ENCODE measurements at regions not wholly inside any gene's neighbourhood (a gene's known extent, or its start where the extent isn't known, plus 50 kb on each side); places are given as distances from the start of the nearest gene placed in this dataset.
"Not testable (repeated sequence)": the region's sequence is repeated elsewhere in the genome, so short reads cannot be mapped to it uniquely, and the experiment has no call there.

GRCh38 chr12:9428856-9429255, 178.9 kb downstream of the KLRB1 start:
- not testable (repeated sequence) for H3K4me1 Mint-ChIP-seq; H3K27ac Mint-ChIP-seq; ATAC-seq; H3K9me3 Mint-ChIP-seq; DNase-seq (ENCODE audit: low spot score in 2 of 2); H3K4me3 Mint-ChIP-seq
- peaks cover 14% of the 10 kb centered on the region for H3K36me3 Mint-ChIP-seq

- H3K27ac Mint-ChIP-seq: not testable (repeated sequence)
These were observed 182.3 kb downstream of the KLRB1 start for GRCh38 chr12:9425429-9425828.

GRCh38 chr12:9424175-9424740, 183.5 kb downstream of the KLRB1 start:
- H3K4me3 Mint-ChIP-seq, H3K9me3 Mint-ChIP-seq, H3K27ac Mint-ChIP-seq, H3K4me1 Mint-ChIP-seq, ATAC-seq: not testable (repeated sequence)
- peaks cover 19% of the 10 kb centered on the region for H3K36me3 Mint-ChIP-seq
- DNase-seq (ENCODE audit: low spot score in 2 of 2): peak in 1 of 2 donors; percentile 22

More at GRCh38 chr12:9425429-9425828, 182.3 kb downstream of the KLRB1 start:
- peaks cover 19% of the 10 kb centered on the region for H3K36me3 Mint-ChIP-seq
- not testable (repeated sequence) for DNase-seq (ENCODE audit: low spot score in 2 of 2); H3K9me3 Mint-ChIP-seq; H3K4me3 Mint-ChIP-seq; H3K4me1 Mint-ChIP-seq
- peak; percentile 31 for ATAC-seq

GRCh38 chr12:9422689-9423088, 185.0 kb downstream of the KLRB1 start:
- ATAC-seq; H3K4me1 Mint-ChIP-seq; H3K9me3 Mint-ChIP-seq; H3K27ac Mint-ChIP-seq; DNase-seq (ENCODE audit: low spot score in 2 of 2); H3K4me3 Mint-ChIP-seq: not testable (repeated sequence)
- H3K36me3 Mint-ChIP-seq: peaks cover 19% of the 10 kb centered on the region

GRCh38 chr12:9421520-9422086, 186.1 kb downstream of the KLRB1 start:
- not testable (repeated sequence) for H3K27ac Mint-ChIP-seq; H3K9me3 Mint-ChIP-seq; H3K4me3 Mint-ChIP-seq; DNase-seq (ENCODE audit: low spot score in 2 of 2); H3K4me1 Mint-ChIP-seq
- ATAC-seq: peak; percentile 36
- H3K36me3 Mint-ChIP-seq: peaks cover 19% of the 10 kb centered on the region

- not testable (repeated sequence) for ATAC-seq
- peaks cover 13% of the 10 kb centered on the region for H3K36me3 Mint-ChIP-seq
These were observed 186.7 kb downstream of the KLRB1 start for GRCh38 chr12:9420817-9421519.

GRCh38 chr12:9418669-9419041, 189.1 kb downstream of the KLRB1 start:
- DNase-seq (ENCODE audit: low spot score in 2 of 2); H3K36me3 Mint-ChIP-seq; H3K27ac Mint-ChIP-seq; H3K4me3 Mint-ChIP-seq; H3K4me1 Mint-ChIP-seq; ATAC-seq; H3K9me3 Mint-ChIP-seq: not testable (repeated sequence)

More at GRCh38 chr12:9420817-9421519, 186.7 kb downstream of the KLRB1 start:
- not testable (repeated sequence) for H3K27ac Mint-ChIP-seq; DNase-seq (ENCODE audit: low spot score in 2 of 2); H3K4me1 Mint-ChIP-seq; H3K9me3 Mint-ChIP-seq; H3K4me3 Mint-ChIP-seq

- not testable (repeated sequence) for H3K9me3 Mint-ChIP-seq; H3K36me3 Mint-ChIP-seq; H3K4me1 Mint-ChIP-seq; ATAC-seq; H3K27ac Mint-ChIP-seq; H3K4me3 Mint-ChIP-seq; DNase-seq (ENCODE audit: low spot score in 2 of 2)
These were observed 189.6 kb downstream of the KLRB1 start for GRCh38 chr12:9417947-9418668.

- not testable (repeated sequence) for H3K27ac Mint-ChIP-seq; H3K4me1 Mint-ChIP-seq; DNase-seq (ENCODE audit: low spot score in 2 of 2); H3K4me3 Mint-ChIP-seq; ATAC-seq; H3K36me3 Mint-ChIP-seq; H3K9me3 Mint-ChIP-seq
These were observed 190.4 kb downstream of the KLRB1 start for GRCh38 chr12:9417341-9417740.

GRCh38 chr12:9416346-9416745, 191.4 kb downstream of the KLRB1 start:
- not testable (repeated sequence) for DNase-seq (ENCODE audit: low spot score in 2 of 2); H3K4me3 Mint-ChIP-seq; H3K27ac Mint-ChIP-seq; H3K9me3 Mint-ChIP-seq; H3K36me3 Mint-ChIP-seq
- H3K4me1 Mint-ChIP-seq: peaks cover 12% of the 10 kb centered on the region
- ATAC-seq: peak; percentile 29

- not testable (repeated sequence) for ATAC-seq; H3K9me3 Mint-ChIP-seq; DNase-seq (ENCODE audit: low spot score in 2 of 2); H3K27ac Mint-ChIP-seq; H3K4me3 Mint-ChIP-seq; H3K36me3 Mint-ChIP-seq
- peaks cover 14% of the 10 kb centered on the region for H3K4me1 Mint-ChIP-seq
These were observed 191.8 kb downstream of the KLRB1 start for GRCh38 chr12:9415898-9416297.

GRCh38 chr12:9413862-9414261, 193.9 kb downstream of the KLRB1 start:
- not testable (repeated sequence) for H3K27ac Mint-ChIP-seq; H3K4me3 Mint-ChIP-seq; ATAC-seq; DNase-seq (ENCODE audit: low spot score in 2 of 2); H3K36me3 Mint-ChIP-seq; H3K9me3 Mint-ChIP-seq
- H3K4me1 Mint-ChIP-seq: peaks cover 14% of the 10 kb centered on the region

GRCh38 chr12:9412459-9412858, 195.3 kb downstream of the KLRB1 start:
- H3K36me3 Mint-ChIP-seq; H3K4me3 Mint-ChIP-seq; H3K27ac Mint-ChIP-seq; H3K9me3 Mint-ChIP-seq; ATAC-seq; DNase-seq (ENCODE audit: low spot score in 2 of 2): not testable (repeated sequence)
- peaks cover 14% of the 10 kb centered on the region for H3K4me1 Mint-ChIP-seq

GRCh38 chr12:9411616-9412268, 196.0 kb downstream of the KLRB1 start:
- H3K27ac Mint-ChIP-seq; H3K4me3 Mint-ChIP-seq; ATAC-seq; DNase-seq (ENCODE audit: low spot score in 2 of 2); H3K36me3 Mint-ChIP-seq; H3K9me3 Mint-ChIP-seq: not testable (repeated sequence)
- H3K4me1 Mint-ChIP-seq: peaks cover 14% of the 10 kb centered on the region

- ATAC-seq; H3K36me3 Mint-ChIP-seq; DNase-seq (ENCODE audit: low spot score in 2 of 2); H3K9me3 Mint-ChIP-seq; H3K4me3 Mint-ChIP-seq; H3K4me1 Mint-ChIP-seq; H3K27ac Mint-ChIP-seq: not testable (repeated sequence)
These were observed 199.2 kb upstream of the PZP start for GRCh38 chr12:9407425-9407748.

Data from stimulated activated effector memory CD8-positive, alpha-beta T cell treated with anti-CD3 and anti-CD28 coated beads, Interleukin-12 subunit alpha, Interleukin-12 subunit beta, amount 100 ng/mL, for 72 hours (primary cell).